Muscle of leg (tissue), 3 donors: ENCODE measurements at regions not wholly inside any gene's neighbourhood (a gene's known extent, or its start where the extent isn't known, plus 50 kb on each side); places are given as distances from the start of the nearest gene placed in this dataset.
A peak's percentile ranks its signal among the peaks of the same experiment; 100 is the strongest.

Experiments
- DNase-seq: peaks from one replicate; pipeline ENCODE4 v3.0.0; 2013
- H3K27ac ChIP-seq: one replicate; pipeline ENCODE4 v1.5.1; 2013; ENCODE audit warnings: mild to moderate bottlenecking, low read length, control low read depth
- H3K27me3 ChIP-seq: one replicate; pipeline ENCODE4 v1.6.1; 2013; ENCODE audit warnings: low read length; ENCODE audit not compliant: control insufficient read depth, insufficient read depth
- H3K36me3 ChIP-seq: one replicate; pipeline ENCODE4 v1.6.1; 2013; ENCODE audit warnings: low read length; ENCODE audit not compliant: control insufficient read depth, insufficient read depth
- H3K4me1 ChIP-seq: one replicate; pipeline ENCODE4 v1.6.1; 2013; ENCODE audit warnings: low read length; ENCODE audit not compliant: control insufficient read depth, insufficient read depth
- H3K4me3 ChIP-seq: one replicate; pipeline ENCODE4 v1.5.1; 2013; ENCODE audit warnings: low read length, control low read depth
- H3K9me3 ChIP-seq: replicated peaks from 2 replicates; pipeline ENCODE4 v1.6.1; 2013; ENCODE audit warnings: low read depth, low read length; ENCODE audit not compliant: control insufficient read depth
- WGBS: methylation state at CpG from one replicate; pipeline ENCODE4 v1.1.5; 2013; ENCODE audit warnings: missing lambda C conversion rate; ENCODE audit not compliant: insufficient coverage; 5-methylcytosine and 5-hydroxymethylcytosine counted together

DNA sequence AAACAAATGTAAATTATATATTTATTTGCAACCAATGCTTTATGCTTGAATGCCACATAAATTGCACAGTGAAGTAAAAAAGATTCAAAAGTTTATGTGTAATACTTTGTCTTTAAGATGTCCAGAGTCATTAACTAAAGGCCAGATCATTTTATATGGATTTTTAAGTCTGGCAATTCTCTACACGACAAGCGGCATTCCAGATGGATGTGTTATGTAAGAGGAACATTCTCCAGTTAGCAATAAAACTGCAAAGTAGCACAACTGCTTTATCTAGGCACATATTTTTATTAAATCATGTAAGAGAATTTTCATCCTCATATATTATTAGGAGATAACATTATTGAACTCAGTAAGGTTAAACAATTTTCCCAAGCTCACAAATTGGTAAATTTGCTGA, 1717.7 kb upstream of the SEL1L start:
- Histone ChIP-seq H3K27ac (no peak overlapping the region), H3K36me3 (no peaks in the 10 kb centered on the region), H3K4me1 (no peaks in the 10 kb centered on the region), H3K4me3 (no peak overlapping the region), H3K9me3 (no peaks in the 10 kb centered on the region), H3K27me3 (no peaks in the 10 kb centered on the region)
- no CpG with 5 or more reads among the region's 2 CpGs for WGBS
- peak; percentile 57 for DNase-seq

DNA sequence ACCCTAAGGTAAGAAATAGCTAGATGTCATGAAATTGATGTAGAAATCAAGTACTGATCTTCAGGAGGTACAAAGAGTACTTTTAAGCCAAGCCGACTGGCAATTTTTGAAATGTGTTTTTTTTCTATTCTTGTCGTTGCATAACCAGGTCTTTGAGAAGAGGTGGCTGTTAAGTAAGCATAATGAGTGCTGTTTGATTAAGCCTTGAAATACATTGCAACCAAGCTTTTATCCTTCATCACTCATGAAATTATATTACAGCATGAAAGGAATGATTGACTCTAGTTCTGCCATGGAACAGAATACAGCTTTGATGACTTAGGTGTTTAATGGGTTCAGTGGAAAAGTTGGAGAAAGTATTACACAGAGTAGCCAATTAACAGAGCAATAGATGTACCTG, 1720.2 kb upstream of the SEL1L start:
- DNase-seq, result no peak
- Histone ChIP-seq H3K27ac (no peak overlapping the region), H3K9me3 (no peaks in the 10 kb centered on the region), H3K4me1 (no peaks in the 10 kb centered on the region), H3K36me3 (no peaks in the 10 kb centered on the region), H3K4me3 (no peak overlapping the region), H3K27me3 (no peaks in the 10 kb centered on the region)
- no CpG with 5 or more reads among the region's 2 CpGs for WGBS

DNA sequence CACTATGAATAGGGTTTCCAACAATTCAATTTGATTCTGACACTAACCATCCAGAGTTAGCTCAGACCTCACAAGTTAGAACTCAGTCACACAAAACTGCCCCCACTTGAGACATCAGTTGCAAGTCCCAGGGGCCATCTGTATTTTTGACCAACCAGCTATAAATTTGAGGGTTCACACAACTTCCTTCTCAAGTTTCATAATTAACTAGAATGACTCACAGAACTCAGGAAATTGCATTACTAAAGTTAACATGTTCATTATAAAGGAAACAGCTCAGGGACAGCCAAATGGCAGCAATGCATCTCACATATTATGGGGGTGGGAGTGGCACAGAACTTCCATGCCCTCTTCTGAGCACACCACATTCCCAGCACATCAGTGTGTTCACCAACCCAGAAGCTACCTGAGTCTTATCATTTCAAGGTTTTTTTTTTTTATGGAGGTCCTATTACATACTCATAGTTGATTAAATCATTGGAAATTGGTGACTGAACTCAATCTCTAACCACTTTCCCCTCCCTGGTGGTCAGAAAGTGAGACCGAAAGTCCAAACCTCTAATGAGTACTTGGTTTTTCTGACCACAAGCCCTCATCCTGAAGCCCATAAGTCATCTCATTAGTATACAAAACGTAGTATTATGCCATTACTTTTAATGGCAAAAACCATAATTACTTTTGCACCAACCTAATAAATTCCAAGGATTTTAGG, 1721.5 kb upstream of the SEL1L start:
- Histone ChIP-seq H3K4me3 (no peak overlapping the region), H3K27me3 (no peaks in the 10 kb centered on the region)

DNA sequence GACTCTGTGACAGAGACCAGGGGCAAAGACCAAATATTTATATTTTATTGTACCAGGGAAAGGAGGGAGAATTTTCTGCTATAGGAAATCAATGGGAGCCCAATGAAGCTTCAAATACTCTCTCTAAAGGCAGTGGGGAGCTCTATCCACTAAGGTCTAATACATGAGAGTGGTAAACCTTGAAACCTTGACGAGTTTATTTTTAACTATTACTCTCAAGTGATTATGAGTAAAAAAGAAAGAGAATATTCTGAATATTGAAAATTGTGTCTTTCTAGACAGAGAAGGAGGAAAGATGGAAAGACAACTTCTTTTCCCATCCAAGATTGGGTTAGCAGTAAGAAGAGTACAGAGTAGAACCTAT, 1722.1 kb upstream of the SEL1L start:
- DNase-seq, result no peak
- no peaks in the 10 kb centered on the region for H3K4me1 ChIP-seq
- H3K4me3 ChIP-seq, result no peak overlapping the region
- no peak overlapping the region for H3K27ac ChIP-seq
- no peaks in the 10 kb centered on the region for H3K27me3 ChIP-seq
- H3K9me3 ChIP-seq, result no peaks in the 10 kb centered on the region
- no peaks in the 10 kb centered on the region for H3K36me3 ChIP-seq
- no CpG with 5 or more reads among the region's 1 CpG for WGBS

More for the DNA sequence above, 1721.5 kb upstream of the SEL1L start:
- Histone ChIP-seq H3K27ac (no peak overlapping the region), H3K4me1 (no peaks in the 10 kb centered on the region), H3K9me3 (no peaks in the 10 kb centered on the region), H3K36me3 (no peaks in the 10 kb centered on the region)
- WGBS, result no CpG with 5 or more reads among the region's 2 CpGs
- no peak for DNase-seq

DNA sequence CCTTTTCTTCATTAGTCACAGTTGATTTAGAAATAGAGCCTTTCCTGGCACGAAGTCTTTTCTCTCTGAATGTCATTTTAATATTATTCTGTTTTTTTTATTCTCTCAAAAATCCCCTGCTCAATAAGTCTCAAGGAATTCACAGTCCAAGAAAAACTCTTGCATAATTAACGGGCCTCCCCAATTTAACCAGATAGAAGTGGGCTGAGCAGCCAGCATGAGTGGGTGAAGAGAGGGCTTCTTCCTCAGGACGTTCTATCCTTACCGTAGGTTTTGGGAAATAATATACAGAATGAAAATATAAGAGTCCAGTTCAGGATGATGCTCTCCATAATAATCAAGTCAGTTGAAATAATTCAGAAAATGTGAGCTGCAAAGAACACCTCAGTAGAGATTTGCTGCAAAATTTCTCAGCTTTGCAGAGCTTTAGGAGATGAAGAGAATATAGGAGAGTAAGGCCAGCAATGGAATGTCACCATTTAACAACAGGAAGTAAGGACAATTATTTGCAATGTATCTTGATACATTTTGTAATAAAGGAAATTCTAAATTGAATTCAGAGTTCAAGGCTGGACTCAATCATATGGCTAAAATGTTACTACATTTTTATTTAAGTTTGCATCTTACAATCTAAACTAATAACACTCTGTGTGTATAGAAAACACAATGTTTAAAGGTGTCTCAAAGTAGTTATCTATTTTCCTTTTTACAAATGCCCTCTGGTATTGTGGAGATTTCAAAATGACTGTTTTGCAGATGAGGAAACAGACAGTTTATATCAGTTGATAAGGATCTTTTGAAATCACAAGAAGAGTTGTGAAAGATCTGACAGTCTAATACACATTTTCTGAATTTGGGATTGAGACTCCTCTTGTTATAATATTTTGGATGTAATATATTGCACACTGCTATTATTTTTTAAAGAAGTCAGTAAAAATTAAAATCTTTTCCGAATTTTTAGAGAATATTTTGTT, 1724.1 kb upstream of the SEL1L start:
- no peak overlapping the region for H3K27ac ChIP-seq
- WGBS, result no CpG with 5 or more reads among the region's 5 CpGs
- no peaks in the 10 kb centered on the region for H3K36me3 ChIP-seq
- H3K27me3 ChIP-seq, result no peaks in the 10 kb centered on the region
- no peaks in the 10 kb centered on the region for H3K4me1 ChIP-seq
- H3K9me3 ChIP-seq, result no peaks in the 10 kb centered on the region
- no peak overlapping the region for H3K4me3 ChIP-seq
- DNase-seq, result no peak

DNA sequence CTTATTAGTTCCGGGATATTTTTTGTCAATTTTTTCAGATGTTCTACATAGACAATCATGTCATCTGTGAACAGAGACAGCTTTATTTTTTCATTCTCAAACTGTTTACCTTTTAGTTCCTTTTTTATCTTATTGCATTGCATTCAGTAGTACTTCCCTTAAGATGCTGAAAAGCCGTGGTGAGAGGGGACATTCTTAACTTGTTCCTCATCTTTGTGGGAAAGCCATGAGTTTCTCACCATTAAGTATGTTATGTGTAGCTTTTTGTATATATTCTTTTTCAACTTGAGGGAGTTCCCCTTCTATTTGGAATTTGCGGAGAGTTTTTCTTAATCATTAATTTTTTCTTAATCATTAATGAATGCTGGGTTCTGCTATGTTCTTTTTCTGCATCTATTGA, 1727.1 kb upstream of the SEL1L start:
- Histone ChIP-seq H3K4me1 (no peaks in the 10 kb centered on the region), H3K27ac (no peak overlapping the region), H3K36me3 (no peaks in the 10 kb centered on the region), H3K27me3 (no peaks in the 10 kb centered on the region), H3K9me3 (no peaks in the 10 kb centered on the region), H3K4me3 (no peak overlapping the region)
- WGBS, result no CpG with 5 or more reads among the region's 3 CpGs
- no peak for DNase-seq

DNA sequence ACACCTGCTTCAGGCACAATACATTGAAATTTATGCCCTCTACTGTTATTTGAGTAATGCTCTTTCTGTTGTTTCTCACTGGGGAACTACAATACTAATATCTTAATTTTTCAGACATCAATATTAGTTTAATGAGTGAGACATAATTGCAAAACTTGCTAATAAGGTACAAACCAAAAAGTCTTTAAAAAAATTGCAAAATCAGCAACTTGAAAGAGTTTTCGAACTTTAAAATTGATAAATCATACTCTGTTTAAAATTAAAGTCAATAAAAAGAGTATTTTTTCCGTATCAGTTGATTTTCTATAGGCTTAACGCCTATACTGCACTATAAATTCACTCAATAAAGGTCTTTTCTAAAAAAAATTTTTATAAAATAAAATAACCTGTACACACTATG, 1735.9 kb upstream of the SEL1L start:
- no peaks in the 10 kb centered on the region for H3K9me3 ChIP-seq
- no peaks in the 10 kb centered on the region for H3K4me1 ChIP-seq
- no peak overlapping the region for H3K4me3 ChIP-seq
- WGBS, result no CpG with 5 or more reads among the region's 3 CpGs
- no peaks in the 10 kb centered on the region for H3K27me3 ChIP-seq
- no peaks in the 10 kb centered on the region for H3K36me3 ChIP-seq
- DNase-seq, result no peak
- H3K27ac ChIP-seq, result no peak overlapping the region

DNA sequence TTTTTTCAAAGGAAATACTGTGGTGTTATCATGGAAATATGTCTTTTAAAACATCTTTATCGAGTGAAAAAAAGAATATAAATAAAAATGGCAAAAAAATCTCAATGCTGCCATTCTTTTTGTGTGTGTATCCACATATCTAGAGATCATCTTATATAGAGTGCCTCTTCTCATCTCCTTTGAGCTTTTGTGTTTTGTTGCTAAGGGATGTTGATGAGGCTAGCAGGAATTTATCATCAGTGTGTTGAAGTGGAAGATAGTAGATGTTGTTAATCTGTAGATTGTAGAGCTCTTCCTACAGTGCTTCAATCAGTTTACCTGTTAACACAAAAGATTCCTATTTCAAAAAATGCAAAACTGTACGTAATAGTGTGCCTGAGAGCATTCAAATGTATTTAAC, 1738.0 kb upstream of the SEL1L start:
- Histone ChIP-seq H3K27me3 (no peaks in the 10 kb centered on the region), H3K4me3 (no peak overlapping the region), H3K36me3 (no peaks in the 10 kb centered on the region), H3K4me1 (no peaks in the 10 kb centered on the region), H3K27ac (no peak overlapping the region), H3K9me3 (no peaks in the 10 kb centered on the region)
- no CpG with 5 or more reads among the region's 2 CpGs for WGBS
- DNase-seq, result no peak

DNA sequence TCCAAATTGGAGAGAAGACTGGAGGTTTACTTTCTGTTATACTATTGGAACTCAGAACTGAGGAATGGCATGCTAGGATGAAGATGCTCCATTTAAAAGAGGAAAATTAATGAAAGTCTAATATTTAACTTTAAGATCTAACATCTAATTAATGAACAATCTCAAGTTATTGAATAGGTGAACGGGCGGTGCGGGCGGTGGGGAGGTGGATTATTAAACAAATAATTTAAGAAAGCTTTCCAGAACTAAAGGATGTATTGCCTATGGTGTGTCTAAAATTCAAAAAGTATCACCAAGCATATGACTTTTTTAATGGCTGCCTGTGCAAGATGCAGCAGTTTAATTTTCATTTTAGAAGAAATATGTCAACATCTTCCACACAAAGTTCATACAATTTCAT, 1747.1 kb upstream of the SEL1L start:
- no peak overlapping the region for H3K27ac ChIP-seq
- H3K27me3 ChIP-seq, result no peaks in the 10 kb centered on the region
- no peaks in the 10 kb centered on the region for H3K9me3 ChIP-seq
- no peak for DNase-seq
- H3K4me1 ChIP-seq, result no peaks in the 10 kb centered on the region
- H3K36me3 ChIP-seq, result no peaks in the 10 kb centered on the region
- H3K4me3 ChIP-seq, result no peak overlapping the region
- no CpG with 5 or more reads among the region's 4 CpGs for WGBS

DNA sequence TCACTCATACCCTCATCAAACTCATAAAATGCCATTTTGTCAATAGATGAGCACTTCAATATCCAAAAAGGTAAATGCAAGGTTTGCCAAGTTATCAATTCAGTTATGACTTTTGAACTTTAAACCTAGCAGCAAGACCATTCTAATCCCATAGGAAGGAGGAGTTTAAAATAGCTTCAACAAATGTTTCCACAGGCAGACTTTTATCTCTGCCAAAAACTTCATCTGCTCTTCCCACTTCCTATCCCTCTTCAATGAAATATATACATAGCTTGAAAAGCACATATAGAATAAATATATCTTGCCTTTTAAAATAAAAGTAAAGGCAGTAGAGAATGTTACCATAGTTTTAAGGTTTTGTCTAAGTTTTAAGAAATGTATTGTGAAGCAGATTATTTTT, 1749.1 kb upstream of the SEL1L start:
- Histone ChIP-seq H3K4me1 (no peaks in the 10 kb centered on the region), H3K9me3 (no peaks in the 10 kb centered on the region), H3K36me3 (no peaks in the 10 kb centered on the region), H3K27me3 (no peaks in the 10 kb centered on the region), H3K27ac (no peak overlapping the region), H3K4me3 (no peak overlapping the region)
- peak; percentile 15 for DNase-seq
